Nephron (organoid): ENCODE measurements at regions not wholly inside any gene's neighbourhood (a gene's known extent, or its start where the extent isn't known, plus 50 kb on each side); places are given as distances from the start of the nearest gene placed in this dataset.

Experiments
- H3K27ac Mint-ChIP-seq, 3 experiments: 2 replicates each; pipeline ENCODE4 v1.8.0; 2020; ENCODE audit warnings: mixed read lengths in 3 of 3, mild to moderate bottlenecking in 2 of 3, moderate library complexity in 1 of 3
- H3K27me3 Mint-ChIP-seq: 2 replicates; pipeline ENCODE4 v1.8.0; 2021; ENCODE audit warnings: low read depth, mild to moderate bottlenecking, moderate library complexity, mixed read lengths
- H3K36me3 Mint-ChIP-seq: 2 replicates; pipeline ENCODE4 v1.8.0; 2020; ENCODE audit warnings: low read depth, mixed read lengths
- H3K4me1 Mint-ChIP-seq: 2 replicates; pipeline ENCODE4 v1.8.0; 2020; ENCODE audit warnings: mixed read lengths
- H3K4me3 Mint-ChIP-seq, 3 experiments: 2 replicates each; pipeline ENCODE4 v1.8.0; 2020; ENCODE audit warnings: mild to moderate bottlenecking in 3 of 3, mixed read lengths in 3 of 3, moderate library complexity in 2 of 3
- H3K9me3 Mint-ChIP-seq: 2 replicates; pipeline ENCODE4 v1.8.0; 2020; ENCODE audit warnings: mixed read lengths
- CTCF ChIP-seq, 3 experiments: fragments of 200-600 bp; sonication (generic); IDR thresholded peaks; one replicate each; pipeline ENCODE4 v1.5.0; 2021; ENCODE audit warnings: antibody characterized with exemption in 3 of 3; ENCODE audit not compliant: unreplicated experiment in 3 of 3

- Mint-ChIP-seq H3K36me3 (no peaks in the 10 kb centered on the region), H3K9me3 (no peaks in the 10 kb centered on the region), H3K27me3 (no peaks in the 10 kb centered on the region), H3K27ac (no peak overlapping the region), H3K4me1 (no peaks in the 10 kb centered on the region), H3K4me3 (no peak overlapping the region)
- no peak for TF ChIP-seq CTCF (IDR thresholded peaks at IDR 0.05; ENCODE audit: unreplicated experiment in 3 of 3)
Observed at GRCh38 chr4:74631988-74632387, 162.3 kb downstream of the BTC start.

GRCh38 chr4:74632634-74633033 lies 161.7 kb downstream of the BTC start:
- peak overlapping the region in 2 of 3 experiments; percentile 21 to 62 for H3K27ac Mint-ChIP-seq
- no peaks in the 10 kb centered on the region for H3K9me3 Mint-ChIP-seq
- H3K27me3 Mint-ChIP-seq = no peaks in the 10 kb centered on the region
- no peaks in the 10 kb centered on the region for H3K36me3 Mint-ChIP-seq
- no peaks in the 10 kb centered on the region for H3K4me1 Mint-ChIP-seq
- TF ChIP-seq CTCF (IDR thresholded peaks at IDR 0.05; ENCODE audit: unreplicated experiment in 3 of 3) = no peak
- H3K4me3 Mint-ChIP-seq = no peak overlapping the region

DNA sequence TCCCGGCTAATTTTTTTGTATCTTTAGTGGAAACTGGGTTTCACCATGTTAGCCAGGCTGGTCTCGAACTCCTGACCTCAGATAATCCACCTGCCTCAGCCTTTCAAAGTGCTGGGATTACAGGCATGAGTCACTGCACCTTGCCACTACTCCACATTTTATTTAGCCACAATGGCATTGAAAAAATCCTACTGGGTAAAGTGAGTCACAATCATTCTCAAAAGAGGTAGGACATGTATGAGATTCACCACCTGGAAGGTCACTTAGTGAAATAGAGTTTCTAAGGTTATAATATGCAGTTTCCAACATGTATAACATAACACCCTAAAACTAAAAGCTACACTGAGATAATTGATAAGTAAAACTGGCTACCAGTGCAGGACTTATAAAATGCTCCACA lies 159.2 kb downstream of the BTC start:
- Mint-ChIP-seq H3K36me3 (no peaks in the 10 kb centered on the region), H3K27me3 (no peaks in the 10 kb centered on the region), H3K4me1 (peaks cover 10% of the 10 kb centered on the region), H3K9me3 (no peaks in the 10 kb centered on the region), H3K27ac (no peak overlapping the region), H3K4me3 (no peak overlapping the region)
- TF ChIP-seq CTCF (IDR thresholded peaks at IDR 0.05; ENCODE audit: unreplicated experiment in 3 of 3) = no peak

DNA sequence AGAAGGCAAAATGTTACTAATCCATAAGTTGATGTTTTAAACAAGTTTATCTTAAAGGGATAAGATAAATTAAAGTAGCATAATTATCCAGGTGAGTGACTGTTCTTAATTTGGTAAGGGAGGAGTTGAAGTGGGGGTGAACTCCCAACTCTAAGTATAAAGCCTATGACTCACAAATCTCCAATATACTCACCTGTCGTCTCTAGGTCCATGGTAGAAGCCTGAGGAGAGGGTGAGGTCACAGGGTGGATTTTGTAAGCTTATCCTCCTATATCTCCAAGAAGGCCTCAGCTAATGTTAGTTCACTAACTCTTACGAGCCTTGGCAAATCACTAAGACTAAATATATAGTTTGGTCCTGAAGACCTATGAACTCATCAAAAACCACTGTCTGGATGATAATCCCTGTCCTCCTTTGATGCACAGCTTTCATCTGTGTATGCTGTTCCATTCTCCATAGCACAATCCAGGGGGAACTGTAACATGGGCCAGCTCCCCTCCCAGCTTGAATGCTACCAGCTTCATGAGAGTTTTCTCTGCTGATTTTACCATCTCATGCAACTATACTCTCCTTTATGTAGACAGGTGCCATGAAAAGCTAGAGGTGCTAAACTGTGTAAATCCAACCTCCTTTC lies 158.7 kb downstream of the BTC start:
- Mint-ChIP-seq H3K27ac (no peak overlapping the region), H3K4me1 (peaks cover 15% of the 10 kb centered on the region), H3K36me3 (no peaks in the 10 kb centered on the region), H3K4me3 (no peak overlapping the region), H3K9me3 (no peaks in the 10 kb centered on the region), H3K27me3 (no peaks in the 10 kb centered on the region)
- TF ChIP-seq CTCF (IDR thresholded peaks at IDR 0.05; ENCODE audit: unreplicated experiment in 3 of 3) = no peak

DNA sequence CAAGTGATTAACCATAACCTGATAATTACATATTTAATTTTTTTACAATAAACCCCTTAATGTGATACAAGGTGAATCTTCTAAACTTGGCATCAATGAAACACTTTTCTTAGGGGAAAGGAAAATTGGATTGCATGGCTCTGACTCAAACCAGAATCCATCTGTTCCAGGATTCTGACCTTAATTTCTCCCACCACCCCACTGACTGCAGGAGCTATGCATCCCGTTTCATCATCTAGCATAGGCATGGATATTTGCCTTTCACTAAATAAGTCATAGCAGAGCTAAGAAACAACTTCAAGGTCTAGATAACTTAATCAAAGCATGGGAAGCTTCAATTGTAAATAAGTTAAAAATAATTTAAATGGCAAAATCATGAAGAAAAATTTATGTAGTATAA lies 156.3 kb downstream of the BTC start:
- Mint-ChIP-seq H3K9me3 (peaks cover 3% of the 10 kb centered on the region), H3K27me3 (no peaks in the 10 kb centered on the region), H3K36me3 (no peaks in the 10 kb centered on the region), H3K4me3 (no peak overlapping the region), H3K27ac (peak overlapping the region in 1 of 3 experiments; percentile 43), H3K4me1 (peaks cover 15% of the 10 kb centered on the region)
- no peak for TF ChIP-seq CTCF (IDR thresholded peaks at IDR 0.05; ENCODE audit: unreplicated experiment in 3 of 3)

DNA sequence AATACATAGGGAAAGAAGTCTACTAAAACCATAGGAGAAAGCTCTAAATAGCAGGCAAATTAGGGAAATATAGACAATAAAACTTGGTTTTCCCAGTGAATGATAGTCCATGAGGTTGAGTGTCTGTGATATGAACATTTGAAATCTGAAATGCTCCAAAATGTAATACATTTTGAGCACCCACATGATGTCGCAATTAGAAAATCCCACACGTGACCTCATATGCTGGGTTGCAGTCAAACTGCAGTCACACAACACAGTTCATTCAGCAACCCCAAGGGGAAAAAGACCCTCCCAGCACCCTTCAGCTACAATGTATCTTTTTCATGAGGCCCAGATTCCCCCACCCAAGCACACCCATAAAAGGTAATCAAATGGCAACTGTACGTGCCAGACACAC lies 155.6 kb downstream of the BTC start:
- Mint-ChIP-seq H3K36me3 (no peaks in the 10 kb centered on the region), H3K4me3 (no peak overlapping the region), H3K27ac (peak overlapping the region in 2 of 3 experiments; percentile 1 to 8), H3K4me1 (peaks cover 15% of the 10 kb centered on the region), H3K27me3 (no peaks in the 10 kb centered on the region), H3K9me3 (peaks cover 3% of the 10 kb centered on the region)
- TF ChIP-seq CTCF (IDR thresholded peaks at IDR 0.05; ENCODE audit: unreplicated experiment in 3 of 3) = no peak
